SK-N-SH (cell line): ENCODE measurements at regions not wholly inside any gene's neighbourhood (a gene's known extent, or its start where the extent isn't known, plus 50 kb on each side); places are given as distances from the start of the nearest gene placed in this dataset.

Experiments used
- CTCF ChIA-PET: fragments of 300-600, 350-600 bp; formaldehyde crosslinking; extraction: SDS; loops from one replicate; lab custom pipeline; 2021; lab: Yijun Ruan, JAX
- POLR2A ChIA-PET: fragments of 350-600 bp; sonication (Branson Sonifier 250); formaldehyde crosslinking; extraction: SDS; loops from one replicate; lab custom pipeline; 2020; ENCODE audit warnings: antibody characterized with exemption, inconsistent platforms; lab: Yijun Ruan, JAX
- DNase-seq: peaks from one replicate; pipeline ENCODE4 v3.0.0; 2012
- H2AFZ ChIP-seq: fragments of 200-600 bp; sonication (generic); 2 replicates; pipeline ENCODE4 v1.8.1; 2016; ENCODE audit warnings: antibody characterized with exemption, mild to moderate bottlenecking, low read depth
- H3F3A ChIP-seq: fragments of 200-600 bp; sonication (generic); replicated peaks from 2 replicates; pipeline ENCODE3; 2016; ENCODE audit warnings: antibody characterized with exemption, mild to moderate bottlenecking; ENCODE audit not compliant: insufficient read depth
- H3K27ac ChIP-seq, 2 experiments: fragments of 200-500 bp in 1 of 2; fragments of 200-600 bp in 1 of 2; sonication (Bioruptor generic) in 1 of 2; sonication (generic), shearing (Covaris generic) in 1 of 2; 2 replicates each; pipeline versions ENCODE4 v1.5.1 to v1.6.1; 2014 to 2016; ENCODE audit warnings: low read depth in 2 of 2, inconsistent platforms in 1 of 2, low read length in 1 of 2, mild to moderate bottlenecking in 1 of 2, mixed read lengths in 1 of 2
- H3K27me3 ChIP-seq: fragments of 200-600 bp; sonication (generic), shearing (Covaris generic); 2 replicates; pipeline ENCODE4 v1.6.1; 2016; ENCODE audit warnings: mixed run types; ENCODE audit not compliant: insufficient read depth
- H3K36me3 ChIP-seq, 2 experiments: fragments of 200-500 bp in 1 of 2; fragments of 200-600 bp in 1 of 2; sonication (Bioruptor generic) in 1 of 2; sonication (generic) in 1 of 2; replicated peaks in 1 of 2; 2 replicates each; pipeline versions ENCODE3 to v1.5.1; 2014 to 2016; ENCODE audit warnings: low read length in 1 of 2, mild to moderate bottlenecking in 1 of 2; ENCODE audit not compliant: insufficient read depth in 2 of 2, control insufficient read depth in 1 of 2
- H3K4me1 ChIP-seq, 2 experiments: fragments of 200-500 bp in 1 of 2; fragments of 200-600 bp in 1 of 2; sonication (Bioruptor generic) in 1 of 2; sonication (generic), shearing (Covaris generic) in 1 of 2; 2 replicates each; pipeline versions ENCODE4 v1.5.1 to v1.6.1; 2014 to 2016; ENCODE audit warnings: low read depth in 1 of 2, low read length in 1 of 2, mixed run types in 1 of 2; ENCODE audit not compliant: insufficient read depth in 2 of 2, control insufficient read depth in 1 of 2
- H3K4me2 ChIP-seq: fragments of 200-600 bp; sonication (generic), shearing (Covaris generic); 2 replicates; pipeline ENCODE4 v1.6.1; 2017; ENCODE audit warnings: mixed run types
- H3K4me3 ChIP-seq, 2 experiments: fragments of 200-500 bp in 1 of 2; fragments of 200-600 bp in 1 of 2; sonication (Bioruptor generic) in 1 of 2; sonication (generic), shearing (Covaris generic) in 1 of 2; 2 replicates each; pipeline versions ENCODE4 v1.5.1 to v1.8.1; 2014 to 2016; ENCODE audit warnings: low read depth in 2 of 2, inconsistent platforms in 1 of 2, low read length in 1 of 2, mild to moderate bottlenecking in 1 of 2, mixed read lengths in 1 of 2, moderate library complexity in 1 of 2
- H3K79me2 ChIP-seq: fragments of 200-600 bp; sonication (generic); 2 replicates; pipeline ENCODE4 v1.8.1; 2017; ENCODE audit warnings: mild to moderate bottlenecking; ENCODE audit not compliant: insufficient read depth
- H3K9ac ChIP-seq: fragments of 200-600 bp; sonication (generic); 2 replicates; pipeline ENCODE4 v1.6.1; 2017; ENCODE audit warnings: mixed run types
- H3K9me2 ChIP-seq: fragments of 200-600 bp; sonication (generic); 2 replicates; pipeline ENCODE4 v1.6.1; 2017; ENCODE audit warnings: mixed run types
- H3K9me3 ChIP-seq: fragments of 200-600 bp; sonication (generic); 2 replicates; pipeline ENCODE4 v1.6.1; 2017; ENCODE audit warnings: mixed run types, mild to moderate bottlenecking, moderate library complexity
- H4K20me1 ChIP-seq: fragments of 200-600 bp; sonication (generic); 2 replicates; pipeline ENCODE4 v1.6.1; 2017; ENCODE audit warnings: mild to moderate bottlenecking, mixed run types; ENCODE audit not compliant: insufficient read depth
- EP300 ChIP-seq, 2 experiments: IDR thresholded peaks; 2 replicates each; pipeline versions ENCODE4 v1.4.0 to v1.6.1; 2012; ENCODE audit warnings: borderline replicate concordance in 1 of 2, low read depth in 1 of 2, low read length in 1 of 2
- EZH2phosphoT487 ChIP-seq: fragments of 200-600 bp; sonication (generic); IDR thresholded peaks from 2 replicates; pipeline ENCODE4 v1.6.1; 2017; ENCODE audit warnings: low read depth, mixed run types, mild to moderate bottlenecking, antibody characterized with exemption, moderate library complexity, borderline replicate concordance
- FOSL2 ChIP-seq: IDR thresholded peaks from 2 replicates; pipeline ENCODE4 v1.4.0; 2012; ENCODE audit warnings: low read depth, mild to moderate bottlenecking, moderate library complexity, borderline replicate concordance
- FOXJ3 ChIP-seq: sonication (generic); formaldehyde crosslinking; IDR thresholded peaks from 2 replicates; pipeline ENCODE4 v1.5.1; 2020; ENCODE audit warnings: mild to moderate bottlenecking, missing genetic modification reagents
- MEF2A ChIP-seq: IDR thresholded peaks from 2 replicates; pipeline ENCODE4 v1.4.0; 2012; ENCODE audit warnings: low read depth, borderline replicate concordance
- NFIC ChIP-seq: IDR thresholded peaks from 2 replicates; pipeline ENCODE4 v1.4.0; 2012; ENCODE audit warnings: borderline replicate concordance
- RCOR1 ChIP-seq: fragments of 150-350 bp; IDR thresholded peaks from 2 replicates; pipeline ENCODE4 v1.6.1; 2017; ENCODE audit warnings: antibody characterized with exemption, low read length
- REST ChIP-seq: IDR thresholded peaks from 2 replicates; pipeline ENCODE4 v1.6.1; 2012; ENCODE audit warnings: mild to moderate bottlenecking, low read depth, low read length, moderate library complexity
- SIN3A ChIP-seq: IDR thresholded peaks from 2 replicates; pipeline ENCODE4 v1.6.1; 2012; ENCODE audit warnings: low read depth, mild to moderate bottlenecking, low read length, moderate library complexity, borderline replicate concordance
- TAF1 ChIP-seq: IDR thresholded peaks from 2 replicates; pipeline ENCODE4 v1.6.1; 2012; ENCODE audit warnings: low read depth, mild to moderate bottlenecking, low read length, moderate library complexity, borderline replicate concordance
- TCF12 ChIP-seq: IDR thresholded peaks from 2 replicates; pipeline ENCODE4 v1.4.0; 2012
- TEAD4 ChIP-seq: IDR thresholded peaks from 2 replicates; pipeline ENCODE4 v1.4.0; 2012; ENCODE audit warnings: mild to moderate bottlenecking, borderline replicate concordance; ENCODE audit not compliant: insufficient read depth
- ZBTB33 ChIP-seq: IDR thresholded peaks from 2 replicates; pipeline ENCODE4 v1.4.0; 2012; ENCODE audit warnings: low read depth, borderline replicate concordance
- WGBS: methylation state at CpG from one replicate; pipeline ENCODE4 v1.1.6; 2017; ENCODE audit warnings: low lambda C conversion rate; 5-methylcytosine and 5-hydroxymethylcytosine counted together
- TF ChIP-seq, protein P1 (sequence below): fragments of 150-350 bp; IDR thresholded peaks from 2 replicates; pipeline ENCODE4 v1.6.1; 2017; ENCODE audit warnings: antibody characterized with exemption, low read length, low read depth, borderline replicate concordance
- TF ChIP-seq, protein P2 (sequence below): IDR thresholded peaks from 2 replicates; pipeline ENCODE4; 2012
- TF ChIP-seq, protein P3 (sequence below): fragments of 150-350 bp; IDR thresholded peaks from 2 replicates; pipeline ENCODE4 v1.6.1; 2016; ENCODE audit warnings: mild to moderate bottlenecking, low read depth, low read length
- TF ChIP-seq, protein P4 (sequence below): fragments of 200-600 bp; sonication (generic); IDR thresholded peaks from 2 replicates; pipeline ENCODE4 v1.6.1; 2017; ENCODE audit warnings: antibody characterized with exemption, mild to moderate bottlenecking, moderate library complexity

- Histone ChIP-seq H3K4me2 (no peak overlapping the region), H3F3A (peaks cover 26% of the 10 kb centered on the region), H3K79me2 (no peaks in the 10 kb centered on the region), H3K4me1 (peaks cover 10 to 14% of the 10 kb centered on the region in 2 experiments; a peak in 3 of 4 replicates), H3K27me3 (no peaks in the 10 kb centered on the region)
- POLR2A ChIA-PET, result no interaction called here
- no peak for TF ChIP-seq EP300 (IDR thresholded peaks at IDR 0.05; ENCODE audit: borderline replicate concordance in 1 of 2, low read depth in 1 of 2, low read length in 1 of 2)
- TF ChIP-seq RCOR1, result no peak
- TF ChIP-seq TEAD4, result no peak
- TF ChIP-seq, protein P1, sequence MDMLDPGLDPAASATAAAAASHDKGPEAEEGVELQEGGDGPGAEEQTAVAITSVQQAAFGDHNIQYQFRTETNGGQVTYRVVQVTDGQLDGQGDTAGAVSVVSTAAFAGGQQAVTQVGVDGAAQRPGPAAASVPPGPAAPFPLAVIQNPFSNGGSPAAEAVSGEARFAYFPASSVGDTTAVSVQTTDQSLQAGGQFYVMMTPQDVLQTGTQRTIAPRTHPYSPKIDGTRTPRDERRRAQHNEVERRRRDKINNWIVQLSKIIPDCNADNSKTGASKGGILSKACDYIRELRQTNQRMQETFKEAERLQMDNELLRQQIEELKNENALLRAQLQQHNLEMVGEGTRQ, result no peak
- no peak for TF ChIP-seq TCF12
- TF ChIP-seq FOXJ3 (CRISPR knock-in tag), result no peak
- TF ChIP-seq REST, result no peak
- no peak for TF ChIP-seq ZBTB33
- TF ChIP-seq, all 33 proteins: peak for 0
- Histone ChIP-seq H3K36me3 (no peaks in the 10 kb centered on the region), H3K9me2 (no peaks in the 10 kb centered on the region), H3K9ac (no peak overlapping the region), H3K9me3 (no peaks in the 10 kb centered on the region), H3K4me3 (no peak overlapping the region), H2AFZ (no peak overlapping the region), H4K20me1 (no peaks in the 10 kb centered on the region), H3K27ac (no peak overlapping the region)
- no peak for DNase-seq
- CTCF ChIA-PET, result interaction anchor here (2.5 kb wide), 1 partner anchor 11 kb away, joined by 12 read pairs; no protein-coding TSS in a partner anchor
- 86% methylated on average over 3 of the region's 3 CpGs for WGBS
Measured at GRCh38 chr12:19963972-19964371, 404.4 kb upstream of the PDE3A start.

- no peaks in the 10 kb centered on the region for H3K9me2 ChIP-seq
- H3K4me1 ChIP-seq, result peaks cover 13 to 19% of the 10 kb centered on the region in 2 experiments; a peak in 3 of 4 replicates
- H3F3A ChIP-seq, result peaks cover 30% of the 10 kb centered on the region
- ChIA-PET POLR2A (no interaction called here), CTCF (interaction anchor here (2.5 kb wide), 1 partner anchor 11 kb away, joined by 12 read pairs; no protein-coding TSS in a partner anchor)
- H3K9ac ChIP-seq, result no peak overlapping the region
- H3K4me3 ChIP-seq, result no peak overlapping the region
- no peaks in the 10 kb centered on the region for H3K9me3 ChIP-seq
- H3K27ac ChIP-seq, result peak overlapping the region; percentile 40 to 89
- peak overlapping the region; percentile 3; the same call in 1 of the 2 replicates for H2AFZ ChIP-seq
- no peak for DNase-seq
- H3K79me2 ChIP-seq, result no peaks in the 10 kb centered on the region
- 74% methylated on average over 3 of the region's 3 CpGs for WGBS
- no peaks in the 10 kb centered on the region for H3K36me3 ChIP-seq
- no peaks in the 10 kb centered on the region for H3K27me3 ChIP-seq
- no peaks in the 10 kb centered on the region for H4K20me1 ChIP-seq
- no peak overlapping the region for H3K4me2 ChIP-seq
- TF ChIP-seq, protein P2, sequence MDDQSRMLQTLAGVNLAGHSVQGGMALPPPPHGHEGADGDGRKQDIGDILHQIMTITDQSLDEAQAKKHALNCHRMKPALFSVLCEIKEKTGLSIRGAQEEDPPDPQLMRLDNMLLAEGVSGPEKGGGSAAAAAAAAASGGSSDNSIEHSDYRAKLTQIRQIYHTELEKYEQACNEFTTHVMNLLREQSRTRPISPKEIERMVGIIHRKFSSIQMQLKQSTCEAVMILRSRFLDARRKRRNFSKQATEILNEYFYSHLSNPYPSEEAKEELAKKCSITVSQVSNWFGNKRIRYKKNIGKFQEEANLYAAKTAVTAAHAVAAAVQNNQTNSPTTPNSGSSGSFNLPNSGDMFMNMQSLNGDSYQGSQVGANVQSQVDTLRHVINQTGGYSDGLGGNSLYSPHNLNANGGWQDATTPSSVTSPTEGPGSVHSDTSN, result no peak
- no peak for TF ChIP-seq MEF2A
- no peak for TF ChIP-seq SIN3A
- TF ChIP-seq, protein P3, sequence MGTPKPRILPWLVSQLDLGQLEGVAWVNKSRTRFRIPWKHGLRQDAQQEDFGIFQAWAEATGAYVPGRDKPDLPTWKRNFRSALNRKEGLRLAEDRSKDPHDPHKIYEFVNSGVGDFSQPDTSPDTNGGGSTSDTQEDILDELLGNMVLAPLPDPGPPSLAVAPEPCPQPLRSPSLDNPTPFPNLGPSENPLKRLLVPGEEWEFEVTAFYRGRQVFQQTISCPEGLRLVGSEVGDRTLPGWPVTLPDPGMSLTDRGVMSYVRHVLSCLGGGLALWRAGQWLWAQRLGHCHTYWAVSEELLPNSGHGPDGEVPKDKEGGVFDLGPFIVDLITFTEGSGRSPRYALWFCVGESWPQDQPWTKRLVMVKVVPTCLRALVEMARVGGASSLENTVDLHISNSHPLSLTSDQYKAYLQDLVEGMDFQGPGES, result no peak
- no peak for TF ChIP-seq EZH2phosphoT487
- TF ChIP-seq, protein P4, sequence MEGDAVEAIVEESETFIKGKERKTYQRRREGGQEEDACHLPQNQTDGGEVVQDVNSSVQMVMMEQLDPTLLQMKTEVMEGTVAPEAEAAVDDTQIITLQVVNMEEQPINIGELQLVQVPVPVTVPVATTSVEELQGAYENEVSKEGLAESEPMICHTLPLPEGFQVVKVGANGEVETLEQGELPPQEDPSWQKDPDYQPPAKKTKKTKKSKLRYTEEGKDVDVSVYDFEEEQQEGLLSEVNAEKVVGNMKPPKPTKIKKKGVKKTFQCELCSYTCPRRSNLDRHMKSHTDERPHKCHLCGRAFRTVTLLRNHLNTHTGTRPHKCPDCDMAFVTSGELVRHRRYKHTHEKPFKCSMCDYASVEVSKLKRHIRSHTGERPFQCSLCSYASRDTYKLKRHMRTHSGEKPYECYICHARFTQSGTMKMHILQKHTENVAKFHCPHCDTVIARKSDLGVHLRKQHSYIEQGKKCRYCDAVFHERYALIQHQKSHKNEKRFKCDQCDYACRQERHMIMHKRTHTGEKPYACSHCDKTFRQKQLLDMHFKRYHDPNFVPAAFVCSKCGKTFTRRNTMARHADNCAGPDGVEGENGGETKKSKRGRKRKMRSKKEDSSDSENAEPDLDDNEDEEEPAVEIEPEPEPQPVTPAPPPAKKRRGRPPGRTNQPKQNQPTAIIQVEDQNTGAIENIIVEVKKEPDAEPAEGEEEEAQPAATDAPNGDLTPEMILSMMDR, result no peak
- no peak for TF ChIP-seq TAF1
- no peak for TF ChIP-seq NFIC
- TF ChIP-seq FOSL2, result no peak
Measured at GRCh38 chr12:19964549-19964948, 403.8 kb upstream of the PDE3A start.
